NCI-H2081 treated with DMSO at 0.1 percent for 48 hours (cell line): ENCODE measurements at regions not wholly inside any gene's neighbourhood (a gene's known extent, or its start where the extent isn't known, plus 50 kb on each side); places are given as distances from the start of the nearest gene placed in this dataset.

ENCODE experiments used
- DNase-seq: peaks from one replicate; lab custom pipeline; 2025; lab: John Stamatoyannopoulos, UW

DNA sequence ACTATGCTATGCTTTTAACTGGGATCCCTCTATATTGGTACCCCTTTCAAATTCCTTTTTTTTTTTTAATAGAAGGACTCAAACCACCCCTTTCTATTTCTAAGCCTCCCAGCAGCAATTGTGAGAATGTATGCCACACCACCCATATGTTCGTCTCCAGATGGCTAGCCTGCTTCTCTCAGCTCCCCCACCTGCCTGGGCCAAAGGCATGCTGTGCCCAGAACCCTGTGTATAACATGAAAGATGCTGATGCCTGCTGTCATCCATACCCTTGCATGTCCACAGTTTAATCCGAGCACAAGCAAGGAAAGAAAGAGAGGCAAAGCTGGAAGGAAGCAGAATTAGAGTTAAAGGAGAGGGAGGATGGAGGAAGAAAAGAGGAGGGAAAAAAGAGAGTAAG, 159.5 kb upstream of the CNTN6 start:
- no peak for DNase-seq

DNA sequence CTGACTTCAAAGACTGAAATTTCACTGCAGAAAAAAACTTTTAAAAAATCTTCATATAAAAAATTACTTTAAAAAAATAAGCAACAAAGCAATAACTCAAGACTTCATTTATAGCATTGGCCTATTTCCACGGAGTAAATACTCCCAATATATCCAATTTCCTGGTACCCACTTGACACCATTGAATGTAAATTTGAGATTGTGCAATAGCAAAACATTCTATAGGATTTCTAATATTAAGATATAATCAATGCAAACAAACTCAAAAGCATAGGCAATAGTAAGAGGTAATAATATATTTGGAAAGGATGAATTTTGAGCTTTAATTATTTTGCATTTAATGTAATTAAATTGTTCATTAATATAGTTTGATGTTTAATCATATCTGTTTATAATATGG, 148.0 kb upstream of the CNTN6 start:
- DNase-seq, result no peak

DNA sequence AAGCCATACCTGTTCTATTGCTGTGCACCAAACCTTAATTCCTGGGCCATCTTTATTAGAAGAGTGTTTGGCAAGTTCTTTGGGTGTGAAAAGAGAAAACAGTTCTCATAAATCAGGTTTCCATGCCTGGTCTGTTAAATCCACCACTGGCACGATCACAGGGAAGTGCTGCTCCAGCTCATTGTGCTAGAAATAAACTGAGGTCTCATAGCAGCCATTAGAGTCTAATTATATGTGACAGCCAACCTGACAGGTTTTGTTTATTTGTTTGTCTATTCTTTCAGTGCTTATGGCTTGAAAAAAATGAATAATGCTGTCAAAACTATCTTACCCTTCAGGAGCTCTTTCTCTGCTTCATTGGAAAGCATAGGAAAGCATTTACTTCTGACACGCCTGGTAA, 147.1 kb upstream of the CNTN6 start:
- no peak for DNase-seq

DNA sequence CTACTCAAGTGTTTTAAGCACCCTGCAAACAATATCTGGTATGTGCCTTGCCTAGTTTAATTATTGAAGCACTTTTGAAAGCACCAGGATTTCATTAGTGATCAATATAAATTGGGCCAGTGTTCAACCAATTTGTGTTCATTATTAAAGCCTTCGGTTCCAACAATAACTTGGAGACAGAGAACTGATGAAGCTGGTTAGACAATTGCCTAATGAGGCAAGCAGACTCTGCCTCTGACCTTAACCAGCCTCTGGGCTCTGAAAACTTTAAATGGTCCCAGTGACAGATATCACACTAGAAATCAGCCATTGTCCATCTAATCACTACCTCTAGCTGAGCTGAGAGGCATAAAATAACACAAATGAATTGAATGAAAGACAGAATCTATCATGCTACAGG, 139.9 kb upstream of the CNTN6 start:
- DNase-seq, result no peak

DNA sequence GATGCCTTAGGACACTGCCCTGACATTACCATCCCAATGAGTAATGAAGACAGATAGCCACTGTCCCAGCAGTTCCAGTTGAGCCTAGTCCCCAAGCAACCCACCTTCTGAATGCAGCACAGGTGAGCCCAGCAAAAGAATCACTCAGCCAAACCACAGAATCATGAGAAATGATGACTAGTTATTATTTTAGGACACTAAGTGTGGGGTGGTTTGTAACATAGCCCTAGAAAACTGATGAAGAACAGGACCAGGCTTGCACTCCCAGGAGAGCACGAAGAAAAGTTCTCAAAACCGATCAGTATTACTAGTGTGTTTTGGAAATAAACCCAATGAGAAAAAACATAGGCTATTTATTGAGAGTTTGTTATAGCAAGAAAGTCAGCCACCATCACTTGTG, 129.6 kb upstream of the CNTN6 start:
- no peak for DNase-seq

DNA sequence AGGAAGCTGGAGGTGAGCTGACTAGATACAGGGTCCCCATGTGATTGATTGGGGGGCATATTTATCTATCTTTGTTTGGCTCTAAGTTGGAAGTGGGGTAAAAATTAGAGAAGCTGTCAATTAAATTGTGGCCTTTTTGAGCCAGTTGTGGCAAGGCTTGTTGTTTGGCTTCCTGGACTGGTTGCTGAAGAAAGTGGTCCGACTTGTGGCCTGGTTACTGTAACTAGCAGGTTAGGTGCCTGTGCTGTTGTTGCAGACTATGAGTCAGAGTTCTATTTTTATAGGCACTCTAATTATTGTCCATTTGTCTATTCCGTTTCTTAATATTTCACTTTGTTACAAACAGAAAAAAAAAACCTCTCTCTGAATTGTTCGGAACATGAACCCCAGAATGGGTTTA, 129.1 kb upstream of the CNTN6 start:
- no peak for DNase-seq

DNA sequence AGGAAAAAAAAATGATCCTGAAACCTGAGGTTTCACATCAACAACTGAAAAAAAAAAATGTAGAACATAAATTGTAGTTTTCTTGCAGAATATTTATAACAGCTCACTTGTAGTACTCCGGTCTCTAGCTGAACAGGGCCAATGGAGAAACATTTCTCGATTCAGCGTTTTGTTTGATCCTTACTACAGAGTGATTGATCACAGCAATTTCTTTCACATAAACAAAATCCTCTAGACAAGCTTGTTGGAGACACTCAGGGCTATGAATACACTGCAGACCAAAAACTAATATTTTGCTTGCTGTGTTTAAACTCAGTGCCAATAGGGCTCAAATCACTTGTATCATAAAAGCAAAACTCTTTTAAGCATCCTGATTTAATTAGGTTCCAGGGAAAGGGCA, 127.0 kb upstream of the CNTN6 start:
- no peak for DNase-seq

DNA sequence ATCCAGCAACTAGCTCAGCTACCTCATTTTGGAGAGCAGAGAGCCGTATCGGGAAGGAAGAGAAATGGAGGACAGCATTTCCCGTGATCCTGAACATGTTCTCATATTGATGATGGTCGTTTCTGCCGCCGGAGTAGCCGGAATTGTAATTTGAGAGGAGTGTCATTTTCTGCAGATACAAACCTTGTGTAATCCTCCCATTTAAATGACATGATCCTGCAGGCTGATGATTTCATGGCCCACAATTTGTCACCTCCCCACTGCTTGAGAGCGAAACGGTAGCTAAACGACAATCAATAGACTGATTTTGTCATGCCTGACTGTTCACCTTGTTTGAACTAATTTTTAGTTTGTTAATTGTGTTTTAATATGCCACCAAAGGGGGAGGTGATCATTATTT, 126.5 kb upstream of the CNTN6 start:
- DNase-seq, result no peak

DNA sequence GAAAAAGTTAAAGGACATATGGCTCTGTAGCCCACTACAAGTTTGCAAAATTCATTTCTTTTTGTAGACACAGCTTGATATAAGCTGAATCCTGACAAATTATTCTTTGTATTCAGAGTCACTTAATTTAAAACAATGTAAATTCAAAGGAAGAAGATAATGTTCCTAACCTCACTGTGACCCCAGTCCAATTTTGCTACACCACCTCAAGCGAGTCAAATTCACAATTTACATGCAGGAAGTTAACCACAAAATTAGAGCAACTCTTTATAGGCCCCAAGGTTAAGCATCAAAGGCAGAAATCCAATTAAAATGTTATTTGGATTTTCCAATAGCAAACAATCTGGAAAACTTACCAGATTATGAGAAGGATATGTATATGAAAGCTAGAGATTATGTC, 119.5 kb upstream of the CNTN6 start:
- no peak for DNase-seq

DNA sequence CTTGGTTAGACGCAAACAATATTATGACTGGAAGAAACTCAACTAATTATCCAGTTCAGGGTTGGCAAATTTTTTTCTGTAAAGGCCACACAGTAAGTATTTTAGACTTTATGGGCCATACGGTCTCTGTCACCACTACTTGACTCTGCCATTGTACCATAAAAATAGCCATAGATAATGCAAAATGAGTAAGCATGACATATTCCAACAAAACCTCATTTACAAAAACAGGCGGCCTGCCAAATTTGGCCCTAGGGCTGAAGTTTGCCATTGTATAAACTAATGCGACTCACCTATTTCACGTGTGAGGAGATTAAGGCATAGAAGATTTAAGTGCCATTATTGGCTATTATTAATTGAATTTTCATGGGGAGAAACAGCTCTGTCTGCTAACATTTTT, 116.8 kb upstream of the CNTN6 start:
- no peak for DNase-seq

DNA sequence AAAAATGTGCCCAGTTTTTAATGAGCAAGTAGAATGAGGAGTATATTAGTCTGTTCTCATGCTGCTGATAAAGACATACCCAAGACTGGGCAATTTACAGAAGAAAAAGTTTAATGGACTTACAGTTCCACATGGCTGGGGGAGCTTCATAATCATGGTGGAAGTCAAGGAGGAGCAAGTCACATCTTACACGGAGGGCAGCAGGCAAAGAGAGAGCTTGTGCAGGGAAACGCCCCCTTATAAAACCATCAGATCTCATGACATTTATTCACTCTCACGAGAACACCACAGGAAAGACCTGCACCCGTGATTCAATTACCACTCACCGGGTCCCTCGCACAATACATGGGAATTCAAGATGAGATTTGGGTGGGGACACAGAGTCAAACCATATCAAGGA, 111.7 kb upstream of the CNTN6 start:
- no peak for DNase-seq

DNA sequence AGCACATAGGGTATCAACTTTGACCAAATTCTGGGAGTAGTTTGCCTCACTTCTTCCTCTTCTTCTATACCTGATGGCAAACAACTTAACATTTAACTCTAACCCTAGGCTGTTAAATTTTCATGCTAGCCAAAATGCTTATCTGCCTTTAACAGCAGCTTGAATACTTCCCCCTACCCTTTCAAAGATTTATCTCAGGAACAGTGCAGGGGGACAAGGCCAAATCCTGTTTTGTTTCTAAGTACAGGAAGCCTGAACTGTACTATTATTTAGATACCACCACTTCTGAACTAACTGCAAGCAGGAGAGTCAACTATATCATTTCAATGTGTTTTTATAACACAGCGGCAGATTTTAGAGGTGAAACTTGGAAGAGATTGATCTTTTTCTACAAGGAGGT, 104.0 kb upstream of the CNTN6 start:
- DNase-seq, result no peak

DNA sequence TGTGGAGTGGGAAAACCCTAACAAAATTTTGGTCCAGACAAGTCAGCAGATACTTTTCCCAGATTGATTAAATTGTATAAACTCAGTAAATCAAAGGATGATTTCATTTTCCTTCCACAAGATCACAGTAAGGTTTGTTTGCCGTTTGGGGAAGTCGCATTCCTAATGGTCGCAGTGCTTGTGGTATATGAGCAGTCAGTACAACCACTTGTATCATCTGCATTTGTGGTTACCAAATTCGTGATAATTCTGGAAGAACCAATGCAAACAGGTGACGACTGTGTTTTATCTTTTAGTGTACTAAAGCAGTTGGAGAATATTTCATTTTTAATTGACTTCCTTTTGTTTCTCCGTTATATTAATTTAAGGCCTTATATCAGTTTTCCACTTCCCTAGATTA, 100.0 kb upstream of the CNTN6 start:
- DNase-seq, result no peak

DNA sequence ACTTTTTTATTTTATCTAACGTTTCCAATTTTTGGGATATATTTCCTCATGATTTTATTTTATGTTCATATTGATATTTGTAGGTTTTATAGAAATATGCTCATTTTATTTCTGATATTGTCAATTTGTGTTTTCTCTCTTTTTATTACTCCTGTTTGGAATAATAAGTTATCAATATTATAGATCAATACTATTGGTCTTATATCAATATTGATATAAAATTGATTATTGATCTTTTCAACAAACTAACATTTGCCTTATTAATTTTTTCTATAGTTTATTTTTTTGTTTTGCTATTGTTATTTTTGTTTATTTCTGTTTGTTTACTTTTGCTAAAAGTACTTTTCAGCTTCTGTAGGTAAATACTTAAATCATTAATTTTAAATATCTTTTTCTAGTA, 90.8 kb upstream of the CNTN6 start:
- DNase-seq, result no peak

DNA sequence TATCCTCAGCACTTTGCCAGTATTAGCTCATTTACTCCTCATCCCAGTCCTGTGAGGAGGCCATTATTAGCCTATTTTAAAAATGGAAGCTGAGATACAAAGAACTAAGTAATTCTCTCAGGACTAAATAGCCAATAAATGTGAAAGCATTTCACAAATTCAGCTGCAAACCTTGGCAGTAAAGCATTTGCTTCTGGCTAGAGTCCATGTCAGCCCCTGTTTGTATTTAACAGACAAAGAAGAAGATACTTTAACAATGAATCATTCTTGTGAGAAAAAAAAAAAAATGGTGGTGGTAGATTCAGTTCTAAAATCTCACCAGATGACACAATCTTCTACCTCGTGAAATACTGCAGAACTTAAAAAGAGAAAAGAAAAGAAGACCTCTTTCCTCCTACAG, 85.0 kb upstream of the CNTN6 start:
- no peak for DNase-seq

DNA sequence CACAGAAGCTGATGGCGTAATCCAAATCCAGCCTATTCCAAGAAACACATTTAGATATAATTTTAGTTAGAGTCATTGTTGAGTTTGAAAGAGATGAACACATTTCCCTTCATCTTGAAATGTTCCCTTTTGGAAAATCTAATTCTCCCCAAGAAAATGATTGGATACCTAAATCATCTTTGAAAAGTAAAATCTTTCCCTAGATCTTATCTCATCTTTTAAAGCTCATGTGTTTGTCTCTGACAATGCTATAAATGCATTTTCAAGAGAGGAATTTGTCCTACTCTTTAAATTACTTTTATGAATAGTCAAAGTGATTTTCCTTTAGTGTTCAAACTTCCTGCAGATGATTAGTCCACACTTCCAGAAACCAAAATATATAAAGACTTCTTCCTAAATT, 82.6 kb upstream of the CNTN6 start:
- DNase-seq, result no peak

DNA sequence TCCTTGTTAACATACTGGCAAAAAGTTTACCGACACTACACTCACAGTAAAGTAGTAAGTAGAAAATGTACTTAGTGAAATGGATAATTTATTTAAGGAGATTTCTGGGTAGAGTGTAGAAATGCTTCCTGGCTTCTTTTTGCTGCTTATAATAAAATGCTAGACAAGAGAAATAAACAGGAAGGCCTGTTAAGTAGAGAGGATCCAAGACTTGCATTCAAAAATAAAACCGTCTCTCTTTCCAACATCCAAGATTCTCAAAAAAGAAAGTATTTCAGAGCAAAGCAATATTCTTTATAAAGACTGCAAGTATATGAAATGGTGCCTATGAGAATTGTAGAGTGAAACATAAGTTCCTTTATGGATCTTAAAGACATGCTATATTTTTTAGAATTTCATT, 77.0 kb upstream of the CNTN6 start:
- no peak for DNase-seq

DNA sequence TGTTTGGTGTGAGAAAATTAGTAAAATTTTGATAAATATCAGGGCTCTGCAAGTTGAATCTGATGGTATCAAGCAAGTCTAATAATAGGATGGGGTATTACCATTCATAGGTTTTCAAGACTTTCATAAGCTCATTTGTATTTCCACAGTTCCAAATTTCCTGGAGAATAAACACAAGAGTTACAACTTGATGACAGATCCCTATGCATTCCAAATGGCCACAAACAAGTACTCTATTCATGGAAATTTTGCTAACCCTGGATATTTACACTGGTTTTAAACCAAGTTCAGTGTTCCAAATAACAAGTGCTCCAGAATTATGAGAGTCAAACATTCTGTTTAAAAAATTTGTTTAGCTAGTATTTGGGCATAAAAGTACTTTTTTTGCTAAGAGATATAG, 75.0 kb upstream of the CNTN6 start:
- DNase-seq, result no peak

DNA sequence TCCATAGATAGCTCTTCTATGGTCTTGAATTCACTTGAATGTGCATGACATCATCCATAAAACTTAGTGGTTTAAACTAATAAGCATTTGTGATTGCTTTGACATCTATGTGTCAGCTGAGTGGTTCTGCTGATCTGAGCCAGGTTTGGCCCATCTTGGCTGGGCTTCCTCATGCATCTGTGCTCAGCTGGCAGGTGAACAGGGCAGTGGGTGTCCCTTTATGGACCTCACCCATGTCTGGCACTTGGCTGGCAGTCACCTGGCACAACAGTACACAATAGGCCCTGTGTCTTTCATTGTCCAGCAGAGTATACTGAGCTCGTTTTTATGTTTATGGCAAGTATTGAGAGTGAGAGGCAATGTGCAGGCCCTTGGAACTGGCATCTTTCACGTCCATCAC, 73.7 kb upstream of the CNTN6 start:
- DNase-seq, result no peak

DNA sequence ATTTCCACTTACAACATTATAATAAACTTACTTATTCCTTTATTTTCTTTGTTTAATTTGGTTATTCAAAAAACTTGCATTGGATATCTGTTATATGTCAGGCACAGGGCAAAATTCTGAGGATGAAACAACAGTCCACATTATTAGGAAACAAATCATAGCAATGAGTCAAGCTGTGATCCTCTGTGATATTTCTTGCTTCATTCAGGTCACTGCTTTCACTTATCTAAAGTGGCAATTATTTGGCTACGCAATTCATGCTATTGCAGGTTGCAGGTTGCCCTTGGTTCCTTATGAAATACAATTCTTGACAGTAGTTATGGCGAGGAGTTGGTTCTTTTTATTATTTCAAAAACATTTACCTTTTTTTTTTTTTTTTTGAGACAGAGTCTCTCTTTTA, 66.4 kb upstream of the CNTN6 start:
- DNase-seq, result no peak

DNA sequence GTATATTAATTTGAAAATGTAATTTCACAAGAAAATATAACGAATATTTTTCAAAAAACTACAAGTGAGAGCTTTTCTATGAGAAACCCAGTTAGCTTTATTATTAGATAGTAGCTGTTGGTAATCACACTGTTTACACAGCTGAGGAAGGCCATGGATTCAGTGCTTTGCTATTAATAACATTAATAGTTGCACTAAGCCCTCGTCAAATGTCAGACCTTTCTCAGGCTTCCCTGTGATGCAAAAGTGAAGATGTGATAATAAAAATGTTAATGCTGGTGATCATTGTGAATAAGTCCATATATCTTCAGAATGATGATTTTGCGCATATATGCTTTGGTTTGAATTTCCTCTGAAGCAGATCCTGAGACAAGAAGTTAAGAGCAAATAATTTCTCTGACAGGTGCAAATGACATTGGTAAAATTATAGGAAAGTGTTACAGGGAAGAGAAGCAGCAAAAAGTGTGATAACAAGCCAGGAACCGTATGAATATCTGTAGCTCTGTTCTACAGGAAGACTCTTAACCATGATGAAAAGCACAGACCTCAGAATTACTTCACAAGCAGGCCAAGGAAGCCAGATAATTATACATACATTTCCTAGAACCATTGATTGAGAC, 56.5 kb upstream of the CNTN6 start:
- no peak for DNase-seq

DNA sequence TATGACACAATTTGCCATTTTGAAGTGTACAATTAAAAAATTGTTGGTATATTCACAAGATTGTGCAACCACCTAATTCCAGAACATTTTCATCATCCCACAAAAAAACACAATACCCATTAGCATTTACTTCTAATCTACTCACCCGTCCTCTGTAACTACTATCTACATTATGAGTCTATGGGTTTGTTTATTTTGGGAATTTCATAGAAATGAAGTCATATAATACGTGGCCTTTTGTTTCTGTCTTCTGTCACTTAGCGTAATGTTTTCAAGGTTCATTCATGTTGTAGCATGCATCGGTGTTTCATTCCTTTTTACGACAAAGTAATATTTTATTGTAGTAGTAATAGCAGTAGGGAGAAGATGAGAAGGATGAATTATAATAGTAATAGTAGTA, 55.2 kb upstream of the CNTN6 start:
- DNase-seq, result no peak
